ENCODE measurements at regions not wholly inside any gene's neighbourhood (a gene's known extent, or its start where the extent isn't known, plus 50 kb on each side); places are given as distances from the start of the nearest gene placed in this dataset.

- peak in 10 of 51 donors; percentile 4 to 64 (median 21) for DNase-seq
Measured at GRCh38 chr3:72492240-72492639, 356.0 kb downstream of the SHQ1 start.

- peak in 3 of 51 donors; percentile 3 to 16 (median 5) for DNase-seq
Measured at GRCh38 chr3:72490688-72491435, 357.4 kb downstream of the SHQ1 start.

- DNase-seq, result no peak
Measured at GRCh38 chr3:72489901-72490300, 358.3 kb downstream of the SHQ1 start.

GRCh38 chr3:72488738-72489035, 359.6 kb downstream of the SHQ1 start:
- DNase-seq, result no peak

- DNase-seq, result no peak
Measured at GRCh38 chr3:72487946-72488737, 360.1 kb downstream of the SHQ1 start.

GRCh38 chr3:72487078-72487765, 361.0 kb downstream of the SHQ1 start:
- no peak for DNase-seq

- DNase-seq, result peak in 17 of 51 donors; percentile 4 to 64 (median 18)
Measured at GRCh38 chr3:72485641-72486040, 362.6 kb downstream of the SHQ1 start.

GRCh38 chr3:72483554-72484104, 364.6 kb downstream of the SHQ1 start:
- no peak for DNase-seq

- no peak for DNase-seq
Measured at GRCh38 chr3:72482589-72483321, 365.5 kb downstream of the SHQ1 start.

- DNase-seq, result no peak
Measured at GRCh38 chr3:72481542-72481941, 366.7 kb downstream of the SHQ1 start.

GRCh38 chr3:72480366-72480765, 367.9 kb downstream of the SHQ1 start:
- no peak for DNase-seq

- DNase-seq, result no peak
Measured at GRCh38 chr3:72479651-72480215, 368.5 kb downstream of the SHQ1 start.

- DNase-seq, result no peak
Measured at GRCh38 chr3:72476139-72476483, 372.1 kb downstream of the SHQ1 start.

GRCh38 chr3:72475258-72476138, 372.7 kb downstream of the SHQ1 start:
- DNase-seq, result no peak

GRCh38 chr3:72474775-72475174, 373.5 kb downstream of the SHQ1 start:
- DNase-seq, result no peak

- no peak for DNase-seq
Measured at GRCh38 chr3:72473156-72473555, 375.1 kb downstream of the SHQ1 start.

- no peak for DNase-seq
Measured at GRCh38 chr3:72470904-72471417, 377.3 kb downstream of the SHQ1 start.

- DNase-seq, result no peak
Measured at GRCh38 chr3:72465853-72466252, 382.4 kb downstream of the SHQ1 start.

- DNase-seq, result no peak
Measured at GRCh38 chr3:72463083-72463482, 385.2 kb downstream of the SHQ1 start.

- no peak for DNase-seq
Measured at GRCh38 chr3:72462595-72463011, 385.6 kb downstream of the SHQ1 start.
